ENCODE measurements at regions not wholly inside any gene's neighbourhood (a gene's known extent, or its start where the extent isn't known, plus 50 kb on each side); places are given as distances from the start of the nearest gene placed in this dataset.
"Not testable (repeated sequence)": the region's sequence is repeated elsewhere in the genome, so short reads cannot be mapped to it uniquely, and the experiment has no call there.

- H3K4me1 ChIP-seq (ENCODE audit: insufficient read depth); H3K27ac ChIP-seq (ENCODE audit: low read depth); H3K36me3 ChIP-seq (ENCODE audit: insufficient read depth); H3K4me3 ChIP-seq (ENCODE audit: low read depth, low read length); DNase-seq (ENCODE audit: extremely low spot score): not testable (repeated sequence)
- WGBS, result no CpG with 5 or more reads among the region's 1 CpG
These were observed 289.4 kb downstream of the CNTNAP3B start for GRCh38 chr9:41839786-41840185.

DNA sequence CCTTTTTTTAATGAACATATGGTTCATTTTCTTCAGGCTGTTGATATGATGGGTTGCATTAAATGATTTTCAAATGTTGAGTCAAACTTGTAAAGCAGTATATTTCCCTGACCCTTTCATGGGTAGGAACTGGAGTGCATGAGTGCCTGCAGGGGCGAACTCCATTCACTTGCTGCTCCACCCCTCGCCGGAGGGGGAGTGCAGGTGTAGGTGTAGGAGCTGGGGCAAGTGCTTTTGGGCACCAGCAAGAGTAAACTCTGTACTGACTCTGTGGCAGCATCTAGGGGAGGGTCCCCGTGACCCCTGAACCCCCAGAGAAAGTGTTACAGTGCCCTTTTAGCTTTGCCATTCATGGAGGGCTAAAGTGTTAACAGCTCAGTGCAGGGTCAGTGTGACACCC lies 290.3 kb downstream of the CNTNAP3B start:
- H3K4me3 ChIP-seq (ENCODE audit: low read depth, low read length); H3K27ac ChIP-seq (ENCODE audit: low read depth); H3K36me3 ChIP-seq (ENCODE audit: insufficient read depth); DNase-seq (ENCODE audit: extremely low spot score); H3K4me1 ChIP-seq (ENCODE audit: insufficient read depth): not testable (repeated sequence)
- no CpG with 5 or more reads among the region's 4 CpGs for WGBS

GRCh38 chr9:41838562-41838851 lies 290.7 kb downstream of the CNTNAP3B start:
- H3K4me1 ChIP-seq (ENCODE audit: insufficient read depth); H3K36me3 ChIP-seq (ENCODE audit: insufficient read depth); H3K4me3 ChIP-seq (ENCODE audit: low read depth, low read length); H3K27ac ChIP-seq (ENCODE audit: low read depth); DNase-seq (ENCODE audit: extremely low spot score): not testable (repeated sequence)
- WGBS, result no CpG with 5 or more reads among the region's 1 CpG

GRCh38 chr9:41837684-41838561 lies 291.3 kb downstream of the CNTNAP3B start:
- not testable (repeated sequence) for H3K4me1 ChIP-seq (ENCODE audit: insufficient read depth); H3K27ac ChIP-seq (ENCODE audit: low read depth); H3K4me3 ChIP-seq (ENCODE audit: low read depth, low read length); DNase-seq (ENCODE audit: extremely low spot score); H3K36me3 ChIP-seq (ENCODE audit: insufficient read depth)
- WGBS, result no CpG with 5 or more reads among the region's 3 CpGs

GRCh38 chr9:41833108-41833507 lies 296.1 kb downstream of the CNTNAP3B start:
- H3K27ac ChIP-seq (ENCODE audit: low read depth); DNase-seq (ENCODE audit: extremely low spot score); H3K4me1 ChIP-seq (ENCODE audit: insufficient read depth); H3K36me3 ChIP-seq (ENCODE audit: insufficient read depth); H3K4me3 ChIP-seq (ENCODE audit: low read depth, low read length): not testable (repeated sequence)
- WGBS, result no CpG with 5 or more reads among the region's 4 CpGs

DNA sequence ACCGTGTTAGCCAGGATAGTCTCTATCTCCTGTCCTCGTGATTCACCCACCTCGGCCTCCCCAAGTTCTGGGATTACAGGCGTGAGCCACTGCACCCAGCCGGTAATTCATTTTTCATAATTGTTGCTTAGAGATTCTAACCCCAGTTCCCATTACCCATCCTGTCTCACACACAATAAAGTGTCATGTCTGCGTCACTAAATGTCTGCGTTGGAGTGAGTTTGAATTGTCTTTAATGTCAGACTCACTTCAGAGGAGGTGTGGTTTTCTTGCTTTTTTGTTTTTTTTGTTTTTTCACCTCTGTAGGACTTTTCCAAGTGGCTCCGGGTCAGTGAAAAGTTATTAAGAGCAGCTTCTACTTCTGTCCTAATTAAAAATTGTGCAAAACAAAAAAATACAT lies 304.5 kb downstream of the CNTNAP3B start:
- not testable (repeated sequence) for H3K4me1 ChIP-seq (ENCODE audit: insufficient read depth); H3K4me3 ChIP-seq (ENCODE audit: low read depth, low read length); H3K27ac ChIP-seq (ENCODE audit: low read depth); DNase-seq (ENCODE audit: extremely low spot score); H3K36me3 ChIP-seq (ENCODE audit: insufficient read depth)
- WGBS, result no CpG with 5 or more reads among the region's 8 CpGs

GRCh38 chr9:41802706-41803105 lies 326.5 kb downstream of the CNTNAP3B start:
- H3K4me3 ChIP-seq (ENCODE audit: low read depth, low read length); H3K36me3 ChIP-seq (ENCODE audit: insufficient read depth); H3K4me1 ChIP-seq (ENCODE audit: insufficient read depth); H3K27ac ChIP-seq (ENCODE audit: low read depth); DNase-seq (ENCODE audit: extremely low spot score): not testable (repeated sequence)
- WGBS, result 73% methylated on average over 4 of the region's 4 CpGs

DNA sequence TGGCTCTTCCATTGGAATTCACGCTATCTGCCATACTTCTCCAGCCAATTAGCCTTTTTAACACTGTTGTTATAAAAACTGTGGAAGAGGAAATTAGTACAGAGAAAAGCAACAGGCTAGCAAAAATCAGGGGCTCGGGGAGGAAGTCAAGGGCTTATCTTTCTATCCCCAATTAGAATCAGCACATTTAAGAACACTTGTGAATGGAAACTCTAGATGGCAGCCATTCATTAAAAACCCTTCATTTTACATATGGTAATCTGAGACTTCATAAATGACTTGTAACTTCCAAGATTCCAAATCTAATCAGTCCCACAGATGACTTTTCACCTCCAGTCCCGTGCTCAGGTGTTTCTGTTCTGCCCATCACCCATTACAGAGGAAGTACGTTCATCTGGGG lies 330.5 kb downstream of the CNTNAP3B start:
- WGBS, result 70% methylated on average over 4 of the region's 4 CpGs
- H3K36me3 ChIP-seq (ENCODE audit: insufficient read depth); H3K27ac ChIP-seq (ENCODE audit: low read depth); DNase-seq (ENCODE audit: extremely low spot score); H3K4me3 ChIP-seq (ENCODE audit: low read depth, low read length); H3K4me1 ChIP-seq (ENCODE audit: insufficient read depth): not testable (repeated sequence)

DNA sequence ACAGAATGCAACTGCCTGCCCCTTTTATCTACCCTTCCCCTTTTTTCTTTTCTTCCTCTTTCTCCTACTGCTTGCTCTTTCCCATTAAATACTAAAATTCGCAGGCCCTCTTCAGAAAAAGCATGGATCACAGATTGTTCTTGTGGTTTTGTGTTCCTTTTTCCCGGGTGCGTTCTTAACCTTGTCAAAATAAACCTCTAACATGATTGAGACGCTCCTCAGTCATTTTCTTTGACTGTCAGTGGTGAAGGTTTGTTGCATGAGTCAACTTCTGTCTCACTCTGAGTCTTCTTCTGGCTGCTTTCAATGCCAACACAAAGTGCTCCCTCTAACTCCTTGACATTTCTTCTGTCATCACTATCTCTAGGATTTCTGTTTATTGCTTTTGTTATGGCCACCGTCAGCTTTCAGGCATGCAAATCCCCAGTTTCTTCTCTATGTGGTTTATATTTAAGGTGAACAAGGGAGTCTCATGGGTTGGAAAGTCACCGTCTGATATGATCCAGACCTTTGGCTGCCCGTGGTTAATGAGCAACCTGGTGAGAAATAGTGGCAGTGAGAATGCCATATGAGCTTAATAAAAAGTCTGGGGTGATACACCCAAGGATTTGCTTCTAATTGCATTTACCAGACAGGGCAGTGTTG lies 338.4 kb downstream of the CNTNAP3B start:
- WGBS, result 39% methylated on average over 7 of the region's 7 CpGs
- not testable (repeated sequence) for H3K27ac ChIP-seq (ENCODE audit: low read depth); H3K4me3 ChIP-seq (ENCODE audit: low read depth, low read length); DNase-seq (ENCODE audit: extremely low spot score); H3K4me1 ChIP-seq (ENCODE audit: insufficient read depth); H3K36me3 ChIP-seq (ENCODE audit: insufficient read depth)

DNA sequence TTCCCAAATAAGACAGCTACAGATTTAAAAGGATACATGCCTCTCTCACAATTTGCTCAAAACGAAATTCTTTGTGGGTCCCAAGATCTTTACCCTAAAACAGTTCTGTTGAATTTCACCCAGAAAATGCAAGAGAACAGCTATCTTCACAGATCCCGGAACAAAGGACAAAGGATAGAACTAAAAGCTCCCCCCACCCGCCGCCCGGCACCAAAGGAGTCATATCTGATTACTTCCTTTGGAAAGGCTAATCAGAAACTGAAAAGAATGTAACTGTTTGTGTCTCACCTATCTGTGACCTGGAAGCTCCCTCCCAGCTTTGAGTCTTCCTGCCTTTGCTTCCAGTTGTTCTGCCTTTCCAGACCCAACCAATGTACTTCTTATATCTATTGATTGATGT lies 339.2 kb downstream of the CNTNAP3B start:
- not testable (repeated sequence) for H3K4me3 ChIP-seq (ENCODE audit: low read depth, low read length); DNase-seq (ENCODE audit: extremely low spot score); H3K27ac ChIP-seq (ENCODE audit: low read depth); H3K36me3 ChIP-seq (ENCODE audit: insufficient read depth); H3K4me1 ChIP-seq (ENCODE audit: insufficient read depth)
- WGBS, result 76% methylated on average over 5 of the region's 5 CpGs

DNA sequence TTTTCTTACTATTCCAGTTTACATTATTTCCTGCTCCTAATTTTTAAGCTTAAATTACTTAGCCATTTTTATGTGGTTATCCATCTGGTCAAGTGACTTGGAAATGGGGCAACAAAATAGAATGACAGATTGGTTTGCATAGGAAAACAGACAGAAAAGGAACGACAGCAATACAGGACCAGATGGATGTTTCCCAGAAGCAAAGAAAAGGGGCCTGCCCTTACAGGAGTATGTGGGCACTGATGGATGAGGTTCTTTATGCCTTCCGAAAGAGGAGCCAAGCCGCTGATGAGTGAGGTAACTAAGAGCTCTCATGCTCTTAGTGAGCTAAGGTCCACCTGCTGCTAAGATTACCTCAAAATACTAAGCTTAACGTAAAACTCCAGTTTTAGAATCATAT lies 339.8 kb downstream of the CNTNAP3B start:
- not testable (repeated sequence) for H3K4me1 ChIP-seq (ENCODE audit: insufficient read depth); H3K4me3 ChIP-seq (ENCODE audit: low read depth, low read length); H3K27ac ChIP-seq (ENCODE audit: low read depth); H3K36me3 ChIP-seq (ENCODE audit: insufficient read depth); DNase-seq (ENCODE audit: extremely low spot score)
- 87% methylated on average over 4 of the region's 4 CpGs for WGBS

DNA sequence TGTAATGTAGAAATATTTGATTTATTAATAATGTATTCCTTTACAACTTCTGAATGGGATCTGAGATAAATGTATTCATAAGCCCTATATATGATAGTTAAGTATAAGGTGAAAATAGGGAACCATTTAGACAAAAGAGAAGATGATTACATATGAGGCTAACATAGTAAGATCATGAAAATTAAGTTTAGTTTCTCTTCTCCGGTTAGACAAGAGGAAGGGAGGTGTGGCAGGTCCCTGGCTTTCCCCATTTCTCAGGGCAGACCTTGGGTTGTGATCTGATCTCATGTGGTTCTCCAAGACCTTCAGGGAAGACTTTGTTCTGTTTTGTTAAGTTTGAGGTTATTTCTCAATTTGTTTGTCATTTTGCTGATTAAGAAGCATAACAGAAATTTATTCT lies 341.3 kb downstream of the CNTNAP3B start:
- not testable (repeated sequence) for H3K36me3 ChIP-seq (ENCODE audit: insufficient read depth); H3K4me1 ChIP-seq (ENCODE audit: insufficient read depth); H3K4me3 ChIP-seq (ENCODE audit: low read depth, low read length); DNase-seq (ENCODE audit: extremely low spot score); H3K27ac ChIP-seq (ENCODE audit: low read depth)
- WGBS, result 80% methylated on average over 1 of the region's 1 CpG

DNA sequence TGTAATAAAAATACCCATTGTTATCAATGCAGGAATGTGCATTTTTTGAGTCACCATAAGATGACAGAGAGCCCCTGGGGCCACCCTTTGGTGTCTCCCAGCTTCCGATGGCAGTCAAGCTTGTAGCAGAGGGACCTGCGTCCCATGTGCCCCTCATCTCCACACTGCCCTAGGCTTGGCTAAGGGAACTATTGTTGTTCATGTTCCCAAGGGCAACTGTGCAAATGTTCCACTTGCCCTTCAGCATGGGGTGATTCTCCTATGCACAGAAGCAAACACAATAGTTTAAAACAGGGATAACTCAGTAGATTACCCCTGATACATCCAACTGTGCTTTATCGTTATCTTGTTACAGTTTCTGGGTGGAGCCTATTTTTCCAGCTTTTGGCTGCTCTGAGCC lies 342.0 kb downstream of the CNTNAP3B start:
- 76% methylated on average over 2 of the region's 3 CpGs for WGBS
- H3K4me1 ChIP-seq (ENCODE audit: insufficient read depth); H3K36me3 ChIP-seq (ENCODE audit: insufficient read depth); H3K27ac ChIP-seq (ENCODE audit: low read depth); H3K4me3 ChIP-seq (ENCODE audit: low read depth, low read length); DNase-seq (ENCODE audit: extremely low spot score): not testable (repeated sequence)

- H3K4me1 ChIP-seq (ENCODE audit: insufficient read depth); H3K4me3 ChIP-seq (ENCODE audit: low read depth, low read length); DNase-seq (ENCODE audit: extremely low spot score); H3K36me3 ChIP-seq (ENCODE audit: insufficient read depth); H3K27ac ChIP-seq (ENCODE audit: low read depth): not testable (repeated sequence)
- WGBS, result 92% methylated on average over 8 of the region's 9 CpGs
These were observed 345.2 kb downstream of the CNTNAP3B start for GRCh38 chr9:41784006-41784405.

All from urinary bladder (tissue), 3 donors.